GM19467 (cell line): ENCODE measurements at regions not wholly inside any gene's neighbourhood (a gene's known extent, or its start where the extent isn't known, plus 50 kb on each side); places are given as distances from the start of the nearest gene placed in this dataset.
"Not testable (repeated sequence)": the region's sequence is repeated elsewhere in the genome, so short reads cannot be mapped to it uniquely, and the experiment has no call there.

Experiments
- ATAC-seq: cut with Tn5 transposase; IDR thresholded peaks from one replicate; pipeline ENCODE4 v1.9.1; 2021; ENCODE audit warnings: mild to moderate bottlenecking, moderate library complexity; ENCODE audit not compliant: unreplicated experiment

DNA sequence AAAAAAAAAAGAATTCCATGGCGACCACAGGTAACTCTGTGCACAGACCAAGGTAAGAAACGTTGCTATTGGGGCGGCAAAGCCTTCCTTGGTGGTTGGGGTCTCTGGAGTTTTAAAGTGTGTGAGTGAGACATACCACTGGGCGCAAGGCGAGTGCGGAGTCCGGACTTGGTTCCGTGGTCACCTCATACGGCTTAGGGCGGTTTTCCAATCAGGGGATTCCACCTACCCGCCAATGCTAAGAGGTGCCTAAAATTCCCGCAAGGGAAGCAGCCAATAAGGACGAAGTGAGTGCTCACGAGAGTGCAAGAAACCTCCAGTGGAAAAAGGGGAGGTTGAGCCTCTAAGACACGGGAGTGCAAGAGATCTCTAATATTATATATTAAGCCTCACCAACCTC lies 68.6 kb upstream of the PRSS16 start:
- ATAC-seq, result no peak

DNA sequence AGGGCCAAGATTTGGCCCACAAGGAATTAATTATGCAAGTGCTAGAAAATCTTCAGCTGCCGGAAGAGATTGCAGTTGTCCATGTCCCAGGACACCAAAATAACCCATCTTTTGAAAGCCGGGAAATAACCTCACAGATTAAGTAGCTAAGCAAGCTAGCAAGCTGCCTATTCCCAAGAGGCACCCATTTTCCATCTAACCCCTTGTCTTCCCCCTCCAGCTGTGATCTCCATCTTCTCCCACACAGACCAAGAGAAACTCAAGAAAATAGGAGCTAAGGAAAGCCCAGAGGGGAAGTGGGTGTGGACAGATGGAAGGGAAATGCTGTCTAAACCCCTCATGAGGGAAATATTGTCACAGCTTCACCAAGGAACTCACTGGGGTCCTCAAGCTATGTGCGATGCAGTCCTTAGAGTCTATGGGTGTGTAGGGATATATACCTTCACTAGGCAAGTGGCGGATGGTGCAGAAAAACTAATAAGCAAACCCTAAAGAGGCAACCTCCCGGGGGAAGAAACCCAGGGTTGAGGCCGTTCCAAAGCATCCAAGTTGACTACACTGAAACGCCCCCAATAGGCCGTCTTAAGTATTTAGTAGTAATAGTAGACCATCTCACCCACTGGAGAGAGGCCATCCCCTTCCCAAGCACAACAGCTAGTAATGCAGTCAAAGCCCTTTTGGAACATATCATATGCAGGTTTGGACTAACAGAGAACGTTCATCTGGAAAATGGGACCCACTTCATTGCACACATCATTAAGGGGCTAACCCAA lies 64.3 kb upstream of the PRSS16 start:
- no peak for ATAC-seq

DNA sequence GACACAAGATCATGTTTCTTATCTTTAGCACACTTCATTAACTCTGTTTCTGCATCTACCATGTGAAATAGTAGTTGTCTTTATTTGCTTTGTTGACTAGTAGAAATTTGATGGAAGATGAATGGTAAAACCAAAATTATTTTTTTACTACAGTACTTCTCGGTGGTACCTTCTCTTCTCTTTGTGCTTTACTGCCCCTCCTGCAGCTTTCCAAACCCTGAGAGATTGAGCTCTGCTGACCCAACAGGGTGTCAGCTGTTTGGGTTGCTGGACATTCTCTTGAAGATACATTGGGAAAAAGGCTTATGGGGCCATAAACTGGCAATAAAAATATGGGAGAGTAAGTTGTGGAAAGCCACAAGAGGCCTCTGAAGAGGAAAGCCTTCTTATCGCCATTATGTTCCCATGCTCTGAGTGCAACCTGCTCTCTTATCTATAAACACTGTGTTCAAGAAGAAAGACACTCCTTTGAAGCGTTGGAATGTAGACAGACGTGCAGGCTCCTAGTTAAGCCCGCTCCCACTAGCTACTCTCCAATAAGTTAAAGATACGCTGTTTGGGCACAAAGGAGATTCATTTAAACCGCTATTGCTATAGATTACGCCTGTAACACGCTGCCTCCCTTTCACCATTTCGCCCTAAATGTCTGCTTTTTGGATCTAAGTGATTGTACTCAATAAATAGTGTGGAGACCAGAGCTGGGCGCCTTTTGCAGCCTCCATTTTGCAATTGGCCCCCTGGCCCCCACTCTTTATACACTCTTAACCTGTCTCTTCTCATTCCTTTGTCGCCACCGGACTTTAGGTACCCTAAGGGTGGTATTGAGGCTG lies 60.1 kb upstream of the PRSS16 start:
- no peak for ATAC-seq

DNA sequence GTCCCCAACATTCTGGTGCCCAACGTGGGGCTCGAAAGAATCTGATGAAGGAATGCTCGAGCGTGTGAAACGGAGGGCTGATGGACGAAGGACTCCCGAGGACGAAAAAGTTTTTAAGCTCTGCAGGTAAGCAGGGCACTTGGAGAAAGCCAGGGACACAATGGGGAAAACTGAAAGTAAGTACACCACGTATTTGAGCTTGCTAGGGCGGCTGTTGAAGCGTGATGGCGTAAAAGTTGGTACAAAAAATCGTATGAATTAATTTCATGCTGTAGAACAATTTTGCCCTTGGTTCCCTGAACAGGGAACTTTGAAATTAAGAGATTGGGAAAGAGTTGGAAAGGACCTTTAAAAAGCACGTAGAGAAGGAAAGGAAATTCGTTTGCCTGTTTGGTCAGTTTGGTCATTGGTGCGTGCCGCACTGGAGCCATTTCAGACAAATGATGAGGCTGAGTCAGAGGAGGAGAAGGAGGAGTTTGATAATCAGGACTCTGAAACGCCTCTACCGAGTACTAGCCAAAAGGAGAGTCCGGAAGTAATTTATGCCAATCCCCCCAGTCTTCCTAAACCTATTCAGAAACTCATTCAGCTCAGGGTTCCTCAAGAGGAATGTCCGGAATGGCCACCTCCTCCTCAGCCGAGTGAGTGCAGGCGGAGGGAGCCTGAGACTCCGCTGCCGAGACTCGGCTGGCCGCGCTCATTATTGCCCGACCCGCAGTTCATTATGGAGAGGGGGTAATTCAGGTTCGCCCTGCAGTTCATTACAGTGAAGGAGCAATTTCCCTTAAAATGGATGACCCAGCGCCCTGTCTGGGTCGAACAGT lies 59.2 kb upstream of the PRSS16 start:
- ATAC-seq, result peak; percentile 73

DNA sequence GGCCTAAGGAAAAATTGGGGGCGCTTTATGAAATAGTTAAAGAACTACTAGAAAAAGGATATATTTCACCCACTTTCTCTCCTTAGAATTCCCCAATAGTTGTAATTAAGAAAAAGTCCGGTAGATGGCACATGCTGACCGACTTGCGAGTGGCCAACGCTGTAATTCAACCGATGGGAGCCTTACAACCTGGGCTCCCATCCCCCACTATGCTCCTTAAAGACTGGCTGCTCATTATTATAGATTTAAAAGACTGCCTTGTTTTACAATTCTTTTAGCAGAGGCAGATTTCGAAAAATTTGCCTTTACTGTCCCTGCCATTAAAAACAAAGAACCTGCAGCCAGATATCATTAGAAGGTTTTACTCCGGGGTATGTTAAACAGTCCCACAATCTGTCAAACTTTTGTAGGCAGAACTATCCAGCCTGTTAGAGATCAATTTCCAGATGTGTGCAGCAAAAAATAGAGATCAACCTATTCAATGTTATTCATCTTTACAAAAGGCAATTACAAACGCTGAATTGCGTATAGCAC lies 58.5 kb upstream of the PRSS16 start:
- ATAC-seq, result peak; percentile 59

DNA sequence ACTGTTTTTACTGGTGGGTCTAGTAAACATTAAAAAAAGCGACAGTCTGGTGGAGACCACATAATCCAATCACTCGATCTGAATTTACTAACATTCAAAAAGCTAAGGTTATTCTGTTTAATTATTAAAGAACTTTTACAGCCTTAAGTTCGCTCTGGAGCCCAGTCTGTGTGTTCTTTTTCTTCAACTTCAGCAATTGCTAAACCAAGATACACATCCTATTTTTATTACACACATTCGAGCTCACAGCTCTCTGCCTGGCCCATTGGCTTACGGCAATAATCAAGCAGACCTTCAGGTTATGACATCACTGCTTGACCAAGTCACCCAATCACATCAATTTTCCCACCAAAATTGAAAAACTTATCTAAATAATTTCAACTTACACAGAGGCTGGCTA lies 57.4 kb upstream of the PRSS16 start:
- no peak for ATAC-seq

DNA sequence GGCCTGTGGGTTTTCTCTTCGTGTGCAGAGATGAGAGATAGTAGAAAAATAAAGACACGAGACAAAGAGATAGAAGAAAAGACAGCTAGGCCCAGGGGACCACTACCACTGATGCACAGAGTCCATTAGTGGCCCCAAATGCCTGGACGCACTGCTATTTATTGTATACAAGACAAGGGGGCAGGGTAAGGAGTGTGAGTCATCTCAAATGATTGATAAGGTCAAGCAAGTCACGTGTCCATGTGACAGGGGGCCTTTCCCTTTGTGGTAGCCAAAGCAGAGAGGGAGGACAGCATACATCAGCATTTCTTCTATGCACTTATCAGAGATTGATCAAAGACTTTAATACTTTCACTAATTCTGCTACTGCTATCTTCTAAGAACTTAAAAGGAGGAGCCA lies 53.0 kb upstream of the PRSS16 start:
- not testable (repeated sequence) for ATAC-seq

DNA sequence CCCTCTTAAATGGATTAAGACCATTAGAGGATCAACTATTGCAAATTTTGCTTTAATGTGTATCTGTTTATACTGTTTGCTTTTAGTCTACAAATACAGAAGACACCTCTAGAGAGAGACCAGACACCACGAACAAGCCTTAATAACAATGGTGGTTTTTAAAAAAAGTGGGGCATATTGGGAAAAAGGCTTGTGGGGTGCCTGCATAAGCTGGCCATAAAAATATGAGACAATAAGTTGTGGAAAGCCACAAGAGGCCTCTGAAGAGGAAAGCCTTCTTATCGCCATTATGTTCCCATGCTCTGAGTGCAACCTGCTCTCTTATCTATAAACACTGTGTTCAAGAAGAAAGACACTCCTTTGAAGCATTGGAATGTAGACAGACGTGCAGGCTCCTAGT lies 52.0 kb upstream of the PRSS16 start:
- not testable (repeated sequence) for ATAC-seq
